ENCODE measurements at regions not wholly inside any gene's neighbourhood (a gene's known extent, or its start where the extent isn't known, plus 50 kb on each side); places are given as distances from the start of the nearest gene placed in this dataset.

DNA sequence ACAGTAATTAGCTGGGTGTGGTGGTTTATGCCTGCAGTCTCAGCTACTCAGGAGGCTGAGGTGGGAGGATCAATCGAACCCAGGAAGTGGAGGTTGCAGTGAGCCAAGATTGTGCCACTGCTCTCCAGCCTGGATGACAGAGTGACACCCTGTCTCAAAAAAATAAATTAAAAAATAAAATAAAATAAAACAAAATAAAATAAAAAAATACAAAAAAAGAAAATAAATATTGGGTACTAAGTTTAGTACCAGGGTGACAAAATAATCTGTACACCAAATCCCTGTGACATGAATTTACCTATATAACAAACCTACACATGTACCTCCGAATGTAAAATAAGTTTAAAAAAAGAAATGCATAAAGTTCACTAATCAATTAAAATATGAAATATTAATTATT is 666.0 kb upstream of the CDH18 start:
- no peak for DNase-seq (ENCODE audit: low spot score)

DNA sequence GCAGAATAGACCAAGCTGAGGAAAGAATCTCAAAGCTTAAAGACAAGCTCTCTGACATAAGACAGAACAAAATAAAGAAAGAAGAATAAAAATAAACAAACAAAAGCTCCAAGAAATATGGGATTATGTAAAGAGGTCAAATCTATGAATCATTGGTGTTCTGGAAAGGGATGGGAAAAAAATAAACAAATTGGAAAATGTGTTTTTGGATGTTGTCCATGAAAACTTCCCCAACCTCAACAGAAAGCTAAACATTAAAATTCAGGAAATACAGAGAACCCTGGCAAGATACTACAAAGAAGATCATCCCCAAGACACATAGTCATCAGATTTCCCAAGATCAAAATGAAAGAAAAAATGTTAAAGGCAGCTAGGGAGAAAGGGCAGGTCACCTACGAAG is 662.0 kb upstream of the CDH18 start:
- DNase-seq (ENCODE audit: low spot score), result no peak

DNA sequence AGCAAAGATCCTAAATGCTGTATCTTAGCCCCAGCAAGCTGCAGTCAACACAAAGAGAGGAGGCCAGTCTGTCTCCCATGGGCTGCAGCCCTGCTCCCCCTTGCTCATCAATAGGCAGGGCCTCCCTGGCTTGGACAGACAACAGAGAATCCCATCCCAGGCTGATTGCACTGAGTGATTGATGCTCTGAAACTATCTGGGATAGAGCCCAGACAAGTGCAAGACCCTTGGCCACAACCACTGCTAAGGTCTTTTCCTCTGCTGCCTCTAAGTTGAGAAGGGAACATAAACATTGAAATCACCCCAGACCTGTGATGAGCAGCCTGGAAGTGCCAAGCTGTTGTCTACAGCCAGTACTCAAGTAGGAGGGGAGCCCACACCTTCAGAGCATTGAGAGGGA is 661.0 kb upstream of the CDH18 start:
- no peak for DNase-seq (ENCODE audit: low spot score)

- no peak for DNase-seq (ENCODE audit: low spot score)
These were observed 648.7 kb upstream of the CDH18 start for GRCh38 chr5:20636686-20637085.

DNA sequence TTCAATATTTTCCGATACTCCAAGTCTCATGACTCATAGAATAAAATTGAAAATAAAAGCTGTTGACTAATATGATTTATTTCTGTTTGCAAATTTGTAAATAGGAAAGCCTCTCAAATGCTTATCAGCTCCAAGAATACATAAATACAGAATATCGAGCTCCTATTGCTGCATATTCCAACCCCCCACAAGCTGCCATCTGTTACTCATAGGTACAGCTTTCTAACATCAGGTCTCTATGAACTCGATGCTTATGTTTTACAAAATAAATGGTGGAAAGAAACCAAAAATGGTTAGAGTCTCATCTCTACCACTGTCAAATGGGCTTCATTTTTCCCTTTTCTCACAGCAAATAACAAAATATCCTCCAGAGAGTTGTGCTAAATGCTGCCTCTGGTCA is 631.6 kb upstream of the CDH18 start:
- no peak for DNase-seq (ENCODE audit: low spot score)

DNA sequence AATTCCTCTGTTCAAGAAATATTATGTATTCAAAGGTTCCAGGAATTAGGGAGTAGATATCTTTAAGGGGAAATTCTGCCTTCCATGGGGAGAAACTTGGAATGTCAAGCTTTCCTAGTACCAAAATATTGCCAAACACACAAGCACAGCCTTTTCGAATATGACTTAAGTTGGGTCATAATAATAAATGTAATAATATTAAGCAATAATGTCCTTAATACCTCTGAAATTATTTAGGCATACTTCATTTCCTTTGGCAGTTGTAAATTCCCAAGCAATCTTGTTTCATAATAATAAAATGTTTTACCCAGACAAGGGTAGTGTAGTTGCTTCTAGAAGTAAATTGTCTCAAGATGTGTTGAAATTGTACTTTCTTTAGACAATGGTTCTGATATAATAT is 630.3 kb upstream of the CDH18 start:
- DNase-seq (ENCODE audit: low spot score), result no peak

GRCh38 chr5:20617841-20618240 is 629.8 kb upstream of the CDH18 start:
- no peak for DNase-seq (ENCODE audit: low spot score)

- DNase-seq (ENCODE audit: low spot score), result peak; percentile 4
These were observed 628.0 kb upstream of the CDH18 start for GRCh38 chr5:20615888-20616563.

GRCh38 chr5:20611620-20612019 is 623.6 kb upstream of the CDH18 start:
- DNase-seq (ENCODE audit: low spot score), result no peak

GRCh38 chr5:20610681-20611080 is 622.7 kb upstream of the CDH18 start:
- no peak for DNase-seq (ENCODE audit: low spot score)

DNA sequence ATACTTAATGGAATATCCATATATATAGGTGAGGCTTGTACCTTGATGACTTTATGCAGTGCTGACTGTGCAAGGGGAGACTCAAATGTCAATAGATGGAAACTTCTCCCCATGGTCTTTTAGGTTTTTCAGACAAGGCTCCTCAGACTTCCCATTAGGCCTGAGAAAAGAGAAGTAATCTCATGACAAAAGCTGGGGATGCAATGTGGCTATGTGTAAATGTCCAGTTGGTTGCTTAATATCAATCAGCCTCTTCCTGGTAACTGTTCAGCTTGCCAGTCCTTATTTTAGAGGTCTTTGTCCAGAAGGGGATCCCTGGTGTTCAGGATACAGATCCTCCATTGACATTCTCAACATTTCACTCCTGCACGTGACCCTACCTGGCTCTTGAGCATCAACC is 621.1 kb upstream of the CDH18 start:
- DNase-seq (ENCODE audit: low spot score), result no peak

DNA sequence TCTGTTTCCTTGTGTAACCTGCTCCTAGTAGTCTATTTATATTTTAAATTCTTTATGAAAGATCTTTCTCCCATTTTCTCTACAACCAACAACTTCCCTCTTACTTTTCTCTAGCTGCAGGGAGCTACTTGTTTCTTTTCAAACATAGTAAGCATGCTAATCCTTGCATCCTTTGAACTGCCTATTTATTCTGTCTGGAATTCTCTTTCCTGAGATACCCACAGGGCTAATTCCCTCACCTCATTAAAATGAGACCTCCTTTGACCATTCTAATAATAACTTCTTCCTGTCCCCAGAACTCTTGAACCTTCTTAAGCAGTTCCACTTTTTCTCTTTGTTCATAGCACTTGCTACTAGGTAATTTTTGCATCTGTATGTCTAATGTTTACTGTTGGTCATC is 620.6 kb upstream of the CDH18 start:
- DNase-seq (ENCODE audit: low spot score), result no peak

- DNase-seq (ENCODE audit: low spot score), result no peak
These were observed 617.9 kb upstream of the CDH18 start for GRCh38 chr5:20605732-20606525.

DNA sequence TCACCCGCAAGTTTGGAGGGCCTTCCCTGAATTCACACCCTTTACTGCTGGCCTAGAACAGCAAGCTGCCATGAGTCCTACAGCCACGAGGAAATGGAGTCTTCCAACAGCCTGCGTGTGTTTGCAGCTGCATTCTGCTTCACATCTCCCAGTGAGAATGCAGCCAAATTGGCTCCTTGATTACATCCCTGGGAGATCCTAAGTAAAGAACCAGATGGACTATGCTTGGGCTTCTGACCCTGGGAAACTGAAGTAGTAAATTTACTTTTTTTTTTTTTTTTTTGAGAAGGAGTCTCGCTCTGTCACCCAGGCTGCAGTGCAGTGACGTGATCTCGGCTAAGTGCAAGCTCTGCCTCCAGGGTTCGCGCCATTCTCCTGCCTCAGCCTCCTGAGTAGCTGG is 617.0 kb upstream of the CDH18 start:
- no peak for DNase-seq (ENCODE audit: low spot score)

DNA sequence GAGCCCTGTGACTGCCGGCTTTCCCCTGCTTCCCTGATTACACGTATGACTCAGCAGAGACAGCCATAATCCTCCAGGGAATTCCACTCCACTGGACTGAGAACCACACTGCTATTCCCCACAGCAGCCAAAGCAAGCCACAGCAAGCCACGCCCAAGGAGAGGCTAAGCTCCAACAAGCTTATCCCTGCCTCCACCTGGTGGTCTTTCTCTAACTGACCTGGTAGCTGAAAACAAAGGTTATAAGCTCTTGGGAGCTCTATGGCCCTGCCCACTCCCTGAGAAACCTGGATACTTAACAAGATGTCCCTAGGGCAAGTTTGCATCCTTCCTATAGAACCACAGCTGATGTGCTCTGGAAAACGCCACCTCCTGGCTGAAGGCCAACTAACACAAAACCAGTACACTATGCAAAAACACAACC is 613.7 kb upstream of the CDH18 start:
- DNase-seq (ENCODE audit: low spot score), result no peak

- no peak for DNase-seq (ENCODE audit: low spot score)
These were observed 602.4 kb upstream of the CDH18 start for GRCh38 chr5:20590356-20590755.

GRCh38 chr5:20575571-20575970 is 587.6 kb upstream of the CDH18 start:
- no peak for DNase-seq (ENCODE audit: low spot score)

DNA sequence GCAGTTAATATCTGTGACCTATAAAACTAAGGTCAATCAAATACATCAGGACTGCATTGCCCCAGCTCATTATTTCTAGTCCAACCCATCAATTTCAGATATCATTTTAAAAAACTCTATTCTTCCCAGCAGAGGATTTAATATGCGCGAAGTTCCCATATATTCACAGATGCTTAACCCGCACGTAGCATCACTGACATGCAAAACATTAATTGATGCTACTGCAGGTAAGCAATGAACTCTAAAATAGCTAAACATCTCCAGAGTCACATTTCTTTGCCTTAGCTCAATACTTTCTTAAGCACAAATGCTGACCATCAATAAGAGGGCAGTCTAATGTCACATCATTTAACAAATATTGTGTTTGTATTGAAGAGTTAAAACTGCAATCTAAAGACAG is 586.6 kb upstream of the CDH18 start:
- DNase-seq (ENCODE audit: low spot score), result no peak

DNA sequence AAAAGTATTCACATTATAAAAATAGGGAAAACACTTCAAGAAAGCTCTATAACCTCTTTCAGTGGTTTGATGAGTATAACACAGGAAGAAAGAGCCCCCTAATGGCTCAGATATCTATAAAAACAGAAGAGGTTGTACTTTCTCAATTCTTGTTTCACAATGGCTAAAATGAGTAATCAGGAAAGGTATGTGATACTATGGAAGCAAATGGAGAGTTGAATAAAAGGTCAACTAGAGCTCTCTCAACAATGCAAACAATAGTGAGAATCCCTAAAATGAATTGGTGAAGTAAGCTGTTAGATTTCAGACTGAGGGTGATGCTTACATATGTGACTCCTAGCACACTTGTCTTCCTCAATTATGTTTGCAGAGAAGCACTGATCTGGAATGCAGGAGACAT is 584.6 kb upstream of the CDH18 start:
- DNase-seq (ENCODE audit: low spot score), result no peak

DNA sequence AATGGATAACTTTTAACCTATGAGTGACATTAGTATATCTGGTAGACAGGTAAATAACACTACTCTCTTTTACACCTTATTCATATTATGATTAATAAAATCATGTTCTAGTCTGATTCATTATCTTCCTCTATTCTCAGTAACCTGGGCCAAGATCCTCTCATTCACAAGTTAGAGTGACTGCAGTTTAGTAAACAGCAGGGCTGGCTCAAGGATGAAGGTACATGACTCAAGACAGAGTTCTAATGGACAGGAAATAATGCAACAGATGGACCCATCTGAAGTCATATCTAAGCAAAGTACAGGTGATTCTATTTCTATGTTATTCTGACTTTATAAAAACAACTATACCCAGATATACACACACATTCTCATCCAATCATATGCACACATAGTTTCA is 582.5 kb upstream of the CDH18 start:
- no peak for DNase-seq (ENCODE audit: low spot score)

DNA sequence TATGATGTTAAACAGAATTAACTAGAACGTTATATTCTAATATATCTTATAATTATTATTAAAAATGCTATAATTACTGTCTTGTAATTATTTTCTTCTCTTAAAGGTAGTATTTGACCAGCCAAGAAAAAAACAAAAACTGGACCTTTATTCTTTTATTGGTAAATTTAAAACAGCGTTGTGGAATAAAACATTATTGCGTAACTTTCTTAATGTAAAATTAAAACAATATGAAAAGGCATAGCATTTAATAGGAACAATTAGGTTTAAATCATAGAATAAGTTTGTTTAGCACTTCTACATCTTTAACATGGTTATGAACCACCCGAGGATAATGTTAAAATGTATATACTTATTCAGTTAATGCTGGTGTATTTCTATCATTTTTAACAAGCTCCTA is 574.5 kb upstream of the CDH18 start:
- DNase-seq (ENCODE audit: low spot score), result no peak

- no peak for DNase-seq (ENCODE audit: low spot score)
These were observed 571.8 kb upstream of the CDH18 start for GRCh38 chr5:20559845-20560244.

DNA sequence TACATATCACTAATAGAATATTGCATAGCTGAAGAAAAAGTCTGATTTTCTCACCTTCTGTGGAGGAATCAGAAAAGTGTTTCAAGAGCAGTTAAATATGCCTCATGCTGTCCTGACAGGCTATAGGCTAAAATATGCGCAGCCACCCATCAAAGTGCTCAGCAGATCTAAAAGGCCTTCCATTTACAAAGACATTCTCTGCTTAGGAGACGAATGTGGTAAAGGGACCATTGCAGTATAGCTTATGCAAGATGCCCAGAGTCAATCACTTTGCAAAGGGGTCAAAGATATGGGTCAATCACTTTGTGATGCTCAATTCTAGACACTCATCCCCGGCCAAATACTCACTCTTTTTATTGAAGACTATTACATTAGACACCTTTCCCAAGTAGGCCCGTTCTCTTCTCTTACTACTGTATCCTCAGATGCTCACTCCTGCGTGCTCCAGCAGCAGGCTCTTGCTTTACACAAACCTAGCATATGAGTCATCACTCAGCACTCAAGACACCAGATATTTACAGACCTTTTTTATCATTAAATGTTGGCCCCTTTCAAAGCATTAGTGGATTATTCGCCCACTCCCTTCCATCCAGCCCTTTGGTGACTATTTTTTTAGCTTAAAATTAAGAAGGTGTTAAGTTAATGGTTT is 568.2 kb upstream of the CDH18 start:
- DNase-seq (ENCODE audit: low spot score), result no peak

All from HuH-7 (cell line).